HepG2 (cell line): ENCODE measurements at regions not wholly inside any gene's neighbourhood (a gene's known extent, or its start where the extent isn't known, plus 50 kb on each side); places are given as distances from the start of the nearest gene placed in this dataset.

Source experiments
- ATAC-seq: fragments of 200-7000 bp; cut with Tn5 transposase; 3 replicates; pipeline ENCODE4 v1.9.1; 2020; ENCODE audit warnings: mild to moderate bottlenecking, moderate library complexity
- BruUV-seq: library from RNA; stranded (reverse); fragments of 400-500 nt; replicated peaks from 2 replicates; lab custom pipeline; 2021; lab: Mats Ljungman, UMichigan
- CTCF ChIA-PET: fragments of 300-600 bp; formaldehyde crosslinking; extraction: SDS; loops from one replicate; lab custom pipeline; 2021; ENCODE audit warnings: low total read pairs, inconsistent platforms, low intra/inter-chr PET ratio; lab: Yijun Ruan, JAX
- POLR2A ChIA-PET: fragments of 350-600 bp; sonication (Branson Sonifier 250); formaldehyde crosslinking; loops from one replicate; lab custom pipeline; 2020; ENCODE audit warnings: antibody characterized with exemption, inconsistent platforms; lab: Yijun Ruan, JAX
- DNase-seq: peaks from one replicate; pipeline ENCODE4 v3.0.0-alpha.2; 2015; ENCODE audit warnings: low spot score
- FAIRE-seq: peaks from 3 replicates; lab custom pipeline; 2011; peaks lifted over from hg19 to GRCh38; lab: Jason Lieb, UNC
- H2AFZ ChIP-seq: one replicate; pipeline ENCODE4 v1.6.1; 2011; ENCODE audit warnings: low read length, inconsistent platforms
- H3K27ac ChIP-seq: fragments of 300-600 bp; 3 replicates; pipeline ENCODE4 v1.8.0; 2011; ENCODE audit warnings: mixed run types, mild to moderate bottlenecking, mixed read lengths, low read length, inconsistent platforms; ENCODE audit not compliant: insufficient read depth; ENCODE audit errors: extremely low read length
- H3K27me3 ChIP-seq, 2 experiments: fragments of 200-600 bp in 1 of 2; 2 replicates in 1 of 2; 3 replicates in 1 of 2; pipeline versions ENCODE4 v1.6.0 to v1.8.0; 2011; ENCODE audit warnings: low read length in 2 of 2, mild to moderate bottlenecking in 2 of 2, moderate library complexity in 2 of 2, inconsistent platforms in 1 of 2; ENCODE audit not compliant: insufficient read depth in 2 of 2, control insufficient read depth in 1 of 2
- H3K36me3 ChIP-seq, 2 experiments: fragments of 200-600 bp in 1 of 2; replicated peaks in 1 of 2; 2 replicates in 1 of 2; 3 replicates in 1 of 2; pipeline versions ENCODE4 v1.5.1 to v1.8.0; 2011; ENCODE audit warnings: low read length in 2 of 2, inconsistent platforms in 1 of 2; ENCODE audit not compliant: insufficient read depth in 2 of 2, control insufficient read depth in 1 of 2
- H3K4me1 ChIP-seq: 2 replicates; pipeline ENCODE4 v1.5.1; 2012; ENCODE audit warnings: low read length, inconsistent platforms; ENCODE audit not compliant: insufficient read depth
- H3K4me2 ChIP-seq: 2 replicates; pipeline ENCODE4 v1.6.0; 2011; ENCODE audit warnings: low read depth, low read length, inconsistent platforms
- H3K4me3 ChIP-seq, 3 experiments: fragments of 200-600 bp in 1 of 3; sonication (generic), shearing (Covaris generic) in 1 of 3; replicated peaks in 1 of 3; 2 replicates each; pipeline ENCODE4 v1.5.1; 2011 to 2016; ENCODE audit warnings: low read length in 3 of 3, inconsistent platforms in 2 of 3, low read depth in 2 of 3, mild to moderate bottlenecking in 2 of 3, control low read depth in 1 of 3, mixed read lengths in 1 of 3; ENCODE audit not compliant: insufficient read depth in 1 of 3
- H3K79me2 ChIP-seq: one replicate; pipeline ENCODE4 v1.6.1; 2011; ENCODE audit warnings: low read length, inconsistent platforms; ENCODE audit not compliant: insufficient read depth
- H3K9ac ChIP-seq: 2 replicates; pipeline ENCODE4 v1.6.0; 2011; ENCODE audit warnings: mild to moderate bottlenecking, low read depth, low read length, inconsistent platforms; ENCODE audit not compliant: insufficient read depth
- H3K9me3 ChIP-seq: 2 replicates; pipeline ENCODE4 v1.5.1; 2012; ENCODE audit warnings: mild to moderate bottlenecking, low read length
- H4K20me1 ChIP-seq: 2 replicates; pipeline ENCODE4 v1.6.0; 2011; ENCODE audit warnings: inconsistent platforms, mild to moderate bottlenecking, low read length, moderate library complexity; ENCODE audit not compliant: insufficient read depth
- ESRRA ChIP-seq: sonication (generic); formaldehyde crosslinking; IDR thresholded peaks from 2 replicates; pipeline ENCODE4 v1.5.1; 2020; ENCODE audit warnings: mild to moderate bottlenecking, low read depth, missing genetic modification reagents
- HHEX ChIP-seq: IDR thresholded peaks from 2 replicates; pipeline ENCODE4 v1.6.1; 2016; ENCODE audit warnings: control low read depth
- PBX2 ChIP-seq: IDR thresholded peaks from 2 replicates; pipeline ENCODE4 v1.6.1; 2016; ENCODE audit warnings: control low read depth
- SAFB2 ChIP-seq: sonication (generic); formaldehyde crosslinking; IDR thresholded peaks from 2 replicates; pipeline ENCODE4 v1.5.1; 2020; ENCODE audit warnings: missing genetic modification reagents, low read depth, mild to moderate bottlenecking, borderline replicate concordance
- ZBTB44 ChIP-seq: sonication (generic); formaldehyde crosslinking; IDR thresholded peaks from 2 replicates; pipeline ENCODE4 v1.4.0; 2020; ENCODE audit warnings: missing genetic modification reagents
- ZNF567 ChIP-seq: sonication (generic); formaldehyde crosslinking; IDR thresholded peaks from 2 replicates; pipeline ENCODE4 v1.8.1; 2023; ENCODE audit warnings: mild to moderate bottlenecking, missing genetic modification reagents, borderline replicate concordance
- WGBS: methylation state at CpG from one replicate; pipeline ENCODE4 v1.1.6; 2017; ENCODE audit warnings: low lambda C conversion rate; 5-methylcytosine and 5-hydroxymethylcytosine counted together
- in situ Hi-C: cut with HindIII; loops from 2 replicates; pipeline ENCODE4 v1.10.0; 2017; ENCODE audit warnings: low pct_unique_long_range_greater_than_20kb; ENCODE audit not compliant: extremely low pct_ligation_motif_present
- intact Hi-C: fragments of 100-400 bp; cut with micrococcal nuclease; formaldehyde crosslinking; loops from one replicate; pipeline ENCODE4 v1.10.0; 2022; ENCODE audit not compliant: unreplicated experiment

GRCh38 chr21:23638131-23638695 is 1969.1 kb downstream of the MRPL39 start:
- Histone ChIP-seq H3K27me3 (no peaks in the 10 kb centered on the region), H3K4me3 (no peak overlapping the region), H3K9ac (no peak overlapping the region), H3K27ac (no peak overlapping the region), H3K79me2 (no peaks in the 10 kb centered on the region), H3K4me1 (no peaks in the 10 kb centered on the region), H2AFZ (no peak overlapping the region), H3K36me3 (no peaks in the 10 kb centered on the region), H3K9me3 (peaks cover 76% of the 10 kb centered on the region), H3K4me2 (no peak overlapping the region), H4K20me1 (no peaks in the 10 kb centered on the region)
- intact Hi-C loops (no loop called here), in situ Hi-C loops (no loop called here)
- no peak for ATAC-seq
- DNase-seq: no peak
- ChIA-PET CTCF (no interaction called here), POLR2A (no interaction called here)
- TF ChIP-seq PBX2 (CRISPR knock-in tag) (no peak), ESRRA (CRISPR knock-in tag) (no peak), SAFB2 (no peak), ZNF567 (CRISPR knock-in tag) (no peak), ZBTB44 (no peak), HHEX (CRISPR knock-in tag) (no peak)
- WGBS: 5% methylated on average over 1 of the region's 1 CpG
- no TSS peak for BruUV-seq
- no peak for FAIRE-seq
